ENCODE measurements at regions not wholly inside any gene's neighbourhood (a gene's known extent, or its start where the extent isn't known, plus 50 kb on each side); places are given as distances from the start of the nearest gene placed in this dataset.

DNA sequence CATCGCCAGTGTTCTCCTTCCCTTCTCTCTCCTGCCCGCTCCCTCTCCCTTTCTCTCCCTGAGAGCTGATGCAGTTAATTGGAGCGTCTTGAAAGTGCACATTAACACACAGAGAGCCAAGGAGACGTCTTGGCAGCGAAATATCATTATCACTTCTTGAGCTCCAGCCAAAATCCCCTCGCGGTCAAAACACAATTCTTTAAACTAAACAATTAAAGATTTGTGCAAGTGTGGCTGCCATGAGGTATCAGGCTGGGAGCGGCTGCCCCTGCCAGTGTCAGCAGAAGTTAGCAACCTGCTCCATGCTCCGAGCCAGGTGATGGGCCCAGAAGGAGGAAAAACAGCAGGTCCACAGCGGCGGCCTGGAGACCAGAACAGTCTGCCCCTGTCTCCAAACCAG is 100.9 kb upstream of the FOXP4 start:
- DNase-seq (ENCODE audit: low read depth): no peak
- in situ Hi-C loops (cut with HindIII; ENCODE audit: low pct_unique_long_range_greater_than_20kb, low sequenced_read_pairs): no loop called here

GRCh38 chr6:41446132-41446531 is 100.0 kb upstream of the FOXP4 start:
- DNase-seq (ENCODE audit: low read depth): no peak
- in situ Hi-C loops (cut with HindIII; ENCODE audit: low pct_unique_long_range_greater_than_20kb, low sequenced_read_pairs): no loop called here

DNA sequence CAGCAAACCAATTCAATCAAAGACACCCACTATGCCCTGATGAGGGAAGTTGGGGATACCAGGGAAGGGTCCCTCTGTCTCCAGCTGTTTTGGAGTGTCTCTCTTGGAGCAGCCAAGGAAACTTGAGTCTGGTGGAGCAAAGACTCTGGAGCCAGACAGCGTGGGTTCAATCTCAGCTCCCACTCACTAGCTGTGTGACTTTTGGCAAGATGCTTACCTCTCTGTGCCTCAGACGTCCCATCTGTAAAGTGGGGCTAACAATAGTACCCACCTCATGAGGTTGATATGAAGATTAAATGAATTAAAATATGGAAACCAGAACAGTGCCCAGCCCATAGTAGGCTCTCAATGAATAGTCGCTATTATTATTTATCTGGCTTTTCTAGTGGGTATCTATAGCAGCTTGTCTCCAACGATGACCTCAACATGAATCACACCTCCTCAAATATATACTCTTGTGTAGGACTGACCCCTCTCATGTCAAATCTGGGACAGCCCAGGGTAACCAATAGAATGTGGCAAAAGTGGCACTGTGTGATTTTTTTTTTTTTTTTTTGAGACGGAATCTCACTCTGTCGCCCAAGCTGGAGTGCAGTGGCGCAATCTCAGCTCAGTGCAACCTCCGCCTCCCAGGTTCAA is 99.2 kb upstream of the FOXP4 start:
- in situ Hi-C loops (cut with HindIII; ENCODE audit: low pct_unique_long_range_greater_than_20kb, low sequenced_read_pairs): no loop called here
- DNase-seq (ENCODE audit: low read depth): no peak

DNA sequence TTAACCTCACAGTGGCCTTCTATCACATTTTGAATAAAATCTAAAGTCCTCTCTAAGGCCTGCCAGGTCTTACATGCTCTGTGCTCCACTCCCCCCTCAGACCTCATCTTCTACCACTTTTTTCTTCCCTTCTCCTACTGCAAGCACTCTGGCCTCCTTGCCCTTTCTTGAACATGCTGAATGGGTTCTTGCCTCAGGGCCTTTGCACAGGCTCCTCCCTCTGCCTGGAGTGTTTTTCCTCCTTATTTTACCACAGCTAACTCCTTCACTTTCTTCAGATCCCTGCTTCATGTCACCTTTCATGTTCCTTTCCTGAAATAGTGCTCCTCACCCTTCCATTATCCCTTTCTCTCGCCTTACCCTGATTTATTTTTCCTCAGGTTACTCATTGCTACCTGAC is 97.9 kb upstream of the FOXP4 start:
- in situ Hi-C loops (cut with HindIII; ENCODE audit: low pct_unique_long_range_greater_than_20kb, low sequenced_read_pairs): no loop called here
- DNase-seq (ENCODE audit: low read depth): no peak

DNA sequence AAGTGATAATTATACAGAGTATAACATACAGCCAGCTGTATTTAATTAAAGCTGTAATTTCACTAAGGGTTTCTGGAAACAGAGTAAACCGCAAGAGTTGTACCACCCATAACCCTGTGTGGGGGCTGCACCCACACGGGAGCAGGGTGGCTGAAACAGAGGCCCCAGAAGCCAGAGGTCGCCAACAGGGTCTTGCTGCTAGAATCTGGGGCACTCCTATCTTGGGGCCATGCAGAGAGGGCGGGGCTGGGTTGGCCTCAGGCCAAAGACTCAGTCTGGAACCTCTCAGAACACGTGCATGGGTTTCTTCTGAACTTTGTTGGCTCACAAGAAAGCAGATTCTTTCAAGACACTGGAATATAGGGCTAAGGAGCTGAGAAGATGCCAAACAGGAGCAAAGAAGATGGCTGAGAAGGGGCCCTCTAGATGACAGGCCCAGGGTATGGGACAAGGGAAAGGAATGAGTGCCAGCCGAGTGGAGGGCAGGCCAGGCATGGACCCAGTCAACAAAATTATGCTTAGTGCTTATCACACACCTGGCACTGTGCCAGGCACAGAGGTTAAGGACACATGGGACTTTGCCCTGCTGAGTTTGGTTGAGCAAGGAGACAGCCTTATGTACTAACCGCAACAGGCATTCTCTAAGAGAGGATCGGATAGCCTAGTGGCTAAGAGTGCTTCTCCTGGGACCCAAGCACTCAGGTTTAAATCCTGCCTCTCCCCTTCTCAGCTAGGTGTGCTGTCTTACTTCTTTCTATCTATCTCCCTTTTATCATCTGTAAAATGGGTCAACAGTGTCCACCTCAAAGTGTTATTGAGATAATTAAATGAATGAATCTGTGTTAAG is 96.6 kb upstream of the FOXP4 start:
- no peak for DNase-seq (ENCODE audit: low read depth)
- in situ Hi-C loops (cut with HindIII; ENCODE audit: low pct_unique_long_range_greater_than_20kb, low sequenced_read_pairs): no loop called here

GRCh38 chr6:41450581-41450980 is 95.6 kb upstream of the FOXP4 start:
- in situ Hi-C loops (cut with HindIII; ENCODE audit: low pct_unique_long_range_greater_than_20kb, low sequenced_read_pairs): no loop called here
- DNase-seq (ENCODE audit: low read depth): no peak

DNA sequence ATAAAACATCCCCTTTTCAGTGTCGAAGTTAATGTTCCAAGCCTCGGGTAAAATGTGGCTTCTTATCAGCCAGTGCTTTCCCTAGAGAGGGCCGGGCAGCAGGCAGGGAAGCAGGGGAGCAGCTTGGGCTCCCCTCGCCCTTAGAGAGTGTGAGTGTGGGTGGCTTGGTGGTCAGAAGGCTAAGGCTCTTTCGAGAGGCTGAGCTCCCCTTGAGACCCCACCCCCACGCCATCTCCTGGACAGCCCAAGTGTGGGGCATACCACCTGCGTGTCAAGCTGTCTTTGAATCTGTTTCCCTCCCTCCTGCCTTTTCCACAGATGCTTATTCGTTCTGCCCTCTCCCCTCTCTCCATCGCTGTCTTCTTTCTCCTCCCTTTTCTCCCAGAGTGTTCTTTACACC is 95.1 kb upstream of the FOXP4 start:
- in situ Hi-C loops (cut with HindIII; ENCODE audit: low pct_unique_long_range_greater_than_20kb, low sequenced_read_pairs): no loop called here
- no peak for DNase-seq (ENCODE audit: low read depth)

DNA sequence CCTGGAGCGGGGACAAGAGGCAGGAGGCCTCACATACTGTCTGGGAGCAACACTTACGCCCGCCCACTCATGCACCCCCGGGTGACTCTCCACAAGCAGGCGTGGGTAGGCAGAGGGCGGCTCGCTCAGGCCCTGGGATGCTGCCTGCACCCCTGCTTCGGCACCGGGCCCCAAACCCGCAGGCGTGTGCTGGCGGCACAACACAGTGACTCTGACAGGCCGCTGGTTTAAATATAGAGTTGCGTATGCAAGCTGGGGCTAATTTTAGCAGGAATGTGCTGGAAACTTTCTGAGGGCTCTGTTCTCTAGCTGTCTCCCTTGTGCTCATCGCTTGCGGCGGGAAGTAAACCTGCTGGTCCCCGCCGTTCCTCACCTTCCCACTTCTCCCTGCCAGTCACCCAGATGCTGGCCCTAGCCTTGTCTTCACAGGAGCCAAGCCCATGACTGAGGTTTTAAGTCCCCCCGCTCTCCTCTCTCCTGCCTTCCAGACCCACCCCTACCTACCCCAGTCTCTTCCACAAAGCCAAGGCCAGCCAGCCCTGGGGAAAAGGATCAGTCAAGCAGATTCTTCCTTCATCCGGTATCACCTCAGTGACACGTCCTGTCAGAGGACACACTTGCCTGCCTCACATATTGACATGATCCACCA is 94.5 kb upstream of the FOXP4 start:
- in situ Hi-C loops (cut with HindIII; ENCODE audit: low pct_unique_long_range_greater_than_20kb, low sequenced_read_pairs): no loop called here
- no peak for DNase-seq (ENCODE audit: low read depth)

GRCh38 chr6:41452763-41453162 is 93.4 kb upstream of the FOXP4 start:
- in situ Hi-C loops (cut with HindIII; ENCODE audit: low pct_unique_long_range_greater_than_20kb, low sequenced_read_pairs): no loop called here
- no peak for DNase-seq (ENCODE audit: low read depth)

DNA sequence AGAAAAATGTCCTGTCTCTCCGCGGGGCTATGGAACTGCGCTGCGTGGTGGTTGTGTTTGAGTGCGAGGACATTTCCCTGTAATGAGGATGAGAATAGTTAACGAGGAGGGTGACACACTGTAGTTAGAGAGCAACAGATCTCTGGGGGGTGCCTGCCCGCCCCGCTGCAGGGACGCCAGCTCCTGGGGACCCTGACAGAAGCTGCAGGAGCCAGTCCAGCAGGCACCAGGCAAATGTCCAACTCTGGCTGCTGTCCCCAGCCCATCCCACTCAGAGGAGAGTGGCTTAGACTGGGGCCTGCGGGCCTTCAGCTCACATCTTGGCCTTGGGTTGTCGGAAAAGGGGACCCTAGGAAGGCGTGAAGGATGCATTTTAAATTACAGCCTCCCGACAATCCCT is 92.9 kb upstream of the FOXP4 start:
- no peak for DNase-seq (ENCODE audit: low read depth)
- in situ Hi-C loops (cut with HindIII; ENCODE audit: low pct_unique_long_range_greater_than_20kb, low sequenced_read_pairs): no loop called here

DNA sequence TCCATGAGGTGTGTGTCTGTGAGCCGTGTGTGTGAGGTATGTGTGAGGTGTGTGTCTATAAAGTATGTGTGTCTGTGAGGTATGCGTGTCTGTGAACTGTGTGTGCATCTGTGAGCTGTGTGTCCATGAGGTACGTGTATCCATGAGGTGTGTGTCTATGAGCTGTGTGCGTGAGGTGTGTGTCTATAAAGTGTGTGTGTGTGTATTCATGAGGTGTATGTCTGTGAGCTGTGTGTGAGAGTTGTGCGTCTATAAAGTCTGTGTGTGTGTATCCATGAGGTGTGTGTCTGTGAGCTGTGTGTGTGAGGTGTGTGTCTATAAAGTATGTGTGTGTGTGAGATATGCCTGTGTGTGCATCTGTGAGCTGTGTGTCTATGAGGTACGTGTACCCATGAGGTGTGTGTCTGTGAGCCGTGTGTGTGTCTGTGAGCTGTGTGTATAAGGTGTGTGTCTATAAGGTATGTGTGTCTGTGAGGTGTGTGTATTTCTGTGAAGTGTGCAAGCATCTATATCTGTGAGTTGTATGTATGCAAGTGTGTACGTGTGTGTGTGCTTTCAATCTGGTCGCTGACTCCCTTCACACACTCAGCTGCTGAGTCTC is 91.9 kb upstream of the FOXP4 start:
- no peak for DNase-seq (ENCODE audit: low read depth)
- in situ Hi-C loops (cut with HindIII; ENCODE audit: low pct_unique_long_range_greater_than_20kb, low sequenced_read_pairs): no loop called here

DNA sequence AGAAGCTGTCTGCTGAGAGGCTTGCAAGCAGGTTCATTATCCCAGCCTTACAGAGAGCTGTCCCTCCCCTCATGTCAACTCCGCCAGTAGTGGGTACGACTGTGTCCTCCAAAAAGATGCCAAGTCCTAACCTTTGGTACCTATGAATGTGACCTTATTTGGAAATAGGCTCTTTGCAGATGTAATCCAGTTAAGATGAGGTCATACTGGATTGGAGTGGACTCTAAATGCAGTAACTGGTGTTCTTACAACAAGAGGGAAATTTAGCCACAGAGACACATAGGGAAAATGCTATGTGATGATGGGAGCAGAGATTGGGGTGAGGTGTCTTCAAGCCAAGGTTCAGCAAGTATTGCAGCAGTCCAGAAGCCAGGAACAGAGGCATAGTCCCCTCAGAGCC is 90.8 kb upstream of the FOXP4 start:
- no peak for DNase-seq (ENCODE audit: low read depth)
- in situ Hi-C loops (cut with HindIII; ENCODE audit: low pct_unique_long_range_greater_than_20kb, low sequenced_read_pairs): no loop called here

DNA sequence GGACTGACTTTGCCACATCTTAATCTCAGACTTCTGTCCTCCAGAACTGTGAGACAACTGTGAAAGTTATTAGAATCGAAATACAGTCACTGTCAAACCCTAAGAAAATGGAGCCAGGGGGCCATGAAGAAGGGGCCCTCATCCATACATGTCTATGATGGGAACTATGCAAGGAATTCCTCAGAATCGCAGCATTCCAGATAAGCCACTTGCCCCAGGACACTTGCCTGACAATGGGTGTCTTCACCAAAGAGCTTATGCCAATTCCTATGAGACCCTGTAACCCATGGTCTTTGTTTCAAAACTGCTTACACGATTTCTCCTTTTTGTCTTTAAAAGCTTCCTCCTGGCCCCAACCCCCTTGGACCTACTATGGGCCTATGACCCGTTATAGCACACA is 90.4 kb upstream of the FOXP4 start:
- in situ Hi-C loops (cut with HindIII; ENCODE audit: low pct_unique_long_range_greater_than_20kb, low sequenced_read_pairs): no loop called here

GRCh38 chr6:41457303-41457670 is 88.9 kb upstream of the FOXP4 start:
- in situ Hi-C loops (cut with HindIII; ENCODE audit: low pct_unique_long_range_greater_than_20kb, low sequenced_read_pairs): no loop called here
- DNase-seq (ENCODE audit: low read depth): no peak

More for the DNA sequence above, 90.4 kb upstream of the FOXP4 start:
- no peak for DNase-seq (ENCODE audit: low read depth)

DNA sequence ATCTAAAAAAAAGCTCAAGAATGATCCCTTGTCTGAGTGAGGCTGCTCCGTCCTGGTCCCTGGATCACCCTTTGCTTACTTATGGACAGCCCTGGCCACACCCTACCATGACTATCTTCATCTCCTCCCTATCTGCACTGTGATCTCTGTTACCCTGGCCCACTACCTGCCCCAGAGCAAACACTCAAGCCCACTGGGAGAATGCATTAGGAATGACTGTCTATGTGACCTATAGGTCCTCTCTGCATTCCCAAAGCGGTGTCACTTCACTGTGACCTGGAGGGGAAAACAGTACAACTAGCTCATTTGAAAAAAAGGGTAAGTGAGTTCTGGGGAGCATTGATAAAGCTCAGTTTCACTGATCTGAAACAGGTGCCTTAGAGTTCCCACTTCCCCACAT is 86.4 kb upstream of the FOXP4 start:
- in situ Hi-C loops (cut with HindIII; ENCODE audit: low pct_unique_long_range_greater_than_20kb, low sequenced_read_pairs): no loop called here
- no peak for DNase-seq (ENCODE audit: low read depth)

DNA sequence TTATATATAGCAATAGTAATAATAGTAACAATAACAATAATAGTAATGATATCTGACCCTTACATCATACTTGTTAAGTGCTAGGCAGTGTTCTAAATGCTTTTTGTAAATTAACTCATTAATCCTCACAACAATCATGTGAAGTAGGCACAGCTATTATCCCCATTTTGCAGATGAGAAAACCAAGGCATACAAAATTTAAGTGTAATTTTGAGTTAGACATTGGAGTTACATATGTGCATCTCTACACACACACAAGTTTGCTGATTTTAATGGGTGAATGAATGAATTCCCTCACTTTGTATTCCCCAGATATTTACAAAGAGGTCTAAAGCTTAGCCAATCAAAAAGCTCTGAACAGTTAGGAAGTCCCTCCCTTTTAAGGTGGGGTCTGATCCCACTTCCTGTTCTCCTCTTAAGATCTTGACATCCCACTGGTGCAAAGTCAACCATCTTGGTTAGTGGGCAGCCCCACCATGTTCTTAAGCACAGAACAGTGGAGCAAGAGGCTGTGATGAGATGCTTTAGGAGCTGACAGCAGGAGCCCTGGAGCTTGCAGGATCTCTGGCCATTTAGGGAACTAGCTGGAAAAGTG is 85.3 kb upstream of the FOXP4 start:
- in situ Hi-C loops (cut with HindIII; ENCODE audit: low pct_unique_long_range_greater_than_20kb, low sequenced_read_pairs): no loop called here

DNA sequence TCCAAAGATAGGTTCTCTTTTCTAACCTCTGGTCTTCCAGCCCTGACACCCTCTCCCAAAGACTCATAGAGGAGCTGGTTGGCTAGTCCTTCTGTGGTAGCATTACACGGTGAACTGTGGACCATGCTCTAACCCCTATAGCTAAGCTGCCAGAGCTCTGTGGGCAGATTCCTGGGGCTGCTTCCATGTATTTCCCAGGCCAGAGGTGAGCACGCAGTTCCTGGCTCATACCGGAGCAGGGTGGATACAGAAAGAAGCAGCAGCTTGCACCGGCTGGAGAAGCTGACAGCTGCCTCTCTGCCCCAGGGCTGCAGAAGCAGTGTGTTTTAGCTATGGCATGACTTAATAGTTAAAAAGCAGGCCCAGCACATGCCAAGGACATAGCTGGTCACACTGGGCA is 84.1 kb upstream of the FOXP4 start:
- in situ Hi-C loops (cut with HindIII; ENCODE audit: low pct_unique_long_range_greater_than_20kb, low sequenced_read_pairs): no loop called here
- DNase-seq (ENCODE audit: low read depth): no peak

More for the DNA sequence above, 85.3 kb upstream of the FOXP4 start:
- DNase-seq (ENCODE audit: low read depth): no peak

GRCh38 chr6:41463062-41463930 is 82.9 kb upstream of the FOXP4 start:
- in situ Hi-C loops (cut with HindIII; ENCODE audit: low pct_unique_long_range_greater_than_20kb, low sequenced_read_pairs): no loop called here
- no peak for DNase-seq (ENCODE audit: low read depth)

Data from Caki2 (cell line).